Loucy (cell line): ENCODE measurements at regions not wholly inside any gene's neighbourhood (a gene's known extent, or its start where the extent isn't known, plus 50 kb on each side); places are given as distances from the start of the nearest gene placed in this dataset.

Experiments
- CTCF ChIP-seq: fragments of 200-600 bp; sonication (generic); conservative IDR thresholded peaks from 2 replicates; pipeline ENCODE4 v1.5.1; 2014; ENCODE audit warnings: mild to moderate bottlenecking, antibody characterized with exemption, low read length
- EZH2phosphoT487 ChIP-seq: fragments of 200-600 bp; IDR thresholded peaks from 2 replicates; pipeline ENCODE4 v1.6.1; 2018; ENCODE audit warnings: antibody characterized with exemption, mild to moderate bottlenecking, moderate library complexity, borderline replicate concordance

DNA sequence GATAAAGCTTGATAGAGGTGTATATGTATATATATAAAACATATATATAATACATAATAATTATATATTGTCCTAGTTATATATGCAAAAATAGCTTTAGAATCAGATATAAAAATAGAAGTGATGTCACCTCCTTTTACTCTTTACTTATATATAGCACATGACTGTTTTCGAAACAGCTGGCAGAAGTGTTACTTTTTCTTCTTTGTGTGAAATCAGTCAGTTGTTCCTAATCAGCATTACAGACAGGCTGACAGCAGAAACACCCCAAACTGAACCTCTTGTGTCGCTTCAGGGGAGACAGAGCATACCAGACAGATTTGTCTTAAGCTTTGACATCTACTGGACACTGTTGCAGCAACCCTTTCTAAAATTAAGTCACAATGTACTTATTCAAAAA lies 684.9 kb upstream of the CELF2 start:
- no peak for TF ChIP-seq CTCF
- no peak for TF ChIP-seq EZH2phosphoT487
